ENCODE measurements at regions not wholly inside any gene's neighbourhood (a gene's known extent, or its start where the extent isn't known, plus 50 kb on each side); places are given as distances from the start of the nearest gene placed in this dataset.

GRCh38 chr4:104382961-104383360 is 111.7 kb downstream of the CXXC4 start:
- Histone ChIP-seq H3K79me2 (ENCODE audit: insufficient read depth) (no peaks in the 10 kb centered on the region), H3K9me3 (0 out of 2 replicates have a peak, but pooled peaks cover 3% of the 10 kb centered on the region), H3K4me3 (ENCODE audit: low read depth in 2 of 2, low read length in 1 of 2) (no peak overlapping the region), H3K27ac (ENCODE audit: low read depth in 2 of 2, low read length in 1 of 2) (no peak overlapping the region), H3K9ac (no peak overlapping the region), H3K9me2 (no peaks in the 10 kb centered on the region), H2AFZ (ENCODE audit: low read depth) (no peak overlapping the region), H4K20me1 (ENCODE audit: insufficient read depth) (no peaks in the 10 kb centered on the region), H3K36me3 (replicated peaks in 1 of 2; ENCODE audit: control insufficient read depth in 1 of 2, insufficient read depth in 2 of 2, low read length in 1 of 2) (no peaks in the 10 kb centered on the region), H3K4me1 (ENCODE audit: control insufficient read depth in 1 of 2, insufficient read depth in 2 of 2, low read depth in 1 of 2, low read length in 1 of 2) (no peaks in the 10 kb centered on the region), H3K27me3 (ENCODE audit: insufficient read depth) (no peaks in the 10 kb centered on the region), H3K4me2 (no peak overlapping the region), H3F3A (replicated peaks; ENCODE audit: insufficient read depth) (no peaks in the 10 kb centered on the region)
- ChIA-PET CTCF (no interaction called here), POLR2A (no interaction called here)
- TF ChIP-seq EP300 (IDR thresholded peaks at IDR 0.05; ENCODE audit: borderline replicate concordance in 1 of 2, low read depth in 1 of 2, low read length in 1 of 2) (no peak), USF1 (IDR thresholded peaks at IDR 0.05; ENCODE audit: borderline replicate concordance, low read depth) (no peak), MAX (IDR thresholded peaks at IDR 0.05; ENCODE audit: low read depth) (no peak), SIN3A (IDR thresholded peaks at IDR 0.05; ENCODE audit: borderline replicate concordance, low read depth, low read length) (no peak), FOXJ3 (CRISPR knock-in tag; IDR thresholded peaks at IDR 0.05) (no peak), FOXM1 (IDR thresholded peaks at IDR 0.05; ENCODE audit: low read depth) (no peak), MEF2A (IDR thresholded peaks at IDR 0.05; ENCODE audit: borderline replicate concordance, low read depth) (no peak), SMC3 (IDR thresholded peaks at IDR 0.05; ENCODE audit: low read depth, low read length) (no peak), USF2 (IDR thresholded peaks at IDR 0.05; ENCODE audit: borderline replicate concordance, low read depth, low read length) (no peak), MXI1 (IDR thresholded peaks at IDR 0.05; ENCODE audit: low read depth, low read length) (no peak), REST (IDR thresholded peaks at IDR 0.05; ENCODE audit: low read depth, low read length) (no peak), RXRA (IDR thresholded peaks at IDR 0.05; ENCODE audit: borderline replicate concordance, low read depth) (no peak), GATA2 (CRISPR knock-in tag; IDR thresholded peaks at IDR 0.05) (no peak), TCF12 (IDR thresholded peaks at IDR 0.05) (no peak), RCOR1 (IDR thresholded peaks at IDR 0.05; ENCODE audit: low read length) (no peak), CHD2 (IDR thresholded peaks at IDR 0.05; ENCODE audit: low read length, partially characterized antibody) (no peak), PBX3 (IDR thresholded peaks at IDR 0.05) (no peak), GABPA (IDR thresholded peaks at IDR 0.05; ENCODE audit: low read depth) (no peak), JUND (IDR thresholded peaks at IDR 0.05) (no peak)
- DNase-seq, result no peak
- 67% methylated on average over 5 of the region's 5 CpGs for WGBS (ENCODE audit: low lambda C conversion rate)

Data from SK-N-SH (cell line).